ENCODE measurements at regions not wholly inside any gene's neighbourhood (a gene's known extent, or its start where the extent isn't known, plus 50 kb on each side); places are given as distances from the start of the nearest gene placed in this dataset.
A peak's percentile ranks its signal among the peaks of the same experiment; 100 is the strongest.

DNA sequence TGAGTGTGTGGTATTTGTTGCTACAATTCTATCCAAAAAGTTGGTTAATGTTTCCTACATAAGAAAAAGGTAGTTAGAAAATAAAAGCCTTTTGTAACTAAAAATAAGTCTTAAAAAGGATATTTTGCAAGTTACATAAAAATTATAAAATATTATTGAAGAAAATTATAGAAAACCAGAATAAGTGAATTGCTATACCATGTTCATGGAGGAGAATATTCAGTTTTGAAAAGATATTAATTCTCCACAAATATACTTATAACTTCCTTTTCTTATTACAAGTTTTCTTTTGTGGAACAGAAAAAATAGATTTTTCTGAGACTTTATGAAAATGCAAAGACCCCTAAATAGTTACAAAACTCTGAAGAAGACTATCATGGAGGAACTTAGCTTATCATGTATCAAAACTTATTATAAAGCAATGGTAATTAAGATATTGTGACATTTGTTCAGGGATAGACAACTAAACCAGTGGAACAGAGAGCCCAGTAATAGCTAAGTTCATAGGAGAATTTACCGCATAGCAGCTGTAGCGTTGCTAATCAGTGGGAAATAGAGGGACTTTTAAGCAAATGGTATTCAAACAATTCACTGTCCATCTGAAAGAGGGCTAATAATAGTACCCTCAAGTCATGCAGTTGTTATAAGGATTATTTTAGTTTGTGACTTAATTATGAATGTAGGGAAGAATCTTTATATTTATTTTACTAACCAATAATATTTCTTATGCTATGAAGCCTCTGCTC is 515.2 kb upstream of the ZNF608 start:
- DNase-seq, result no peak

DNA sequence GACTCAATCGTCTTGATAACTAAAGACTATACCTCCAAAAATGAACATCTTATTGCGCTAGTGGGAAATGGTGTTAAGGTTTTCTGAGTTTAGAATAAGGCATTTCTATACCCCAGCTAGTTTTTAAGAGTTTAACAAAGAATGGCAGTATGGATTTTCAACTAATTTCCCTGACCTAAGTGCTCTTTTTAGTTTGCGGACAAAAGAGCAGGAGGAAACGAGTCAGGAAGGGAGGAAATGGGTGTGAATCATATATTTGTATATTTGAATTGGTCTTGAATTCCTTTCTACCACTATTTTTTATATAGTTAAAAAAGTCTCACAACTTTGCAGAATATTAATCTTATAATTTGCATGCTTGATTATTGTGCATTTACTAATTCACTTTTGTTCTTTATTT is 516.3 kb upstream of the ZNF608 start:
- no peak for DNase-seq

DNA sequence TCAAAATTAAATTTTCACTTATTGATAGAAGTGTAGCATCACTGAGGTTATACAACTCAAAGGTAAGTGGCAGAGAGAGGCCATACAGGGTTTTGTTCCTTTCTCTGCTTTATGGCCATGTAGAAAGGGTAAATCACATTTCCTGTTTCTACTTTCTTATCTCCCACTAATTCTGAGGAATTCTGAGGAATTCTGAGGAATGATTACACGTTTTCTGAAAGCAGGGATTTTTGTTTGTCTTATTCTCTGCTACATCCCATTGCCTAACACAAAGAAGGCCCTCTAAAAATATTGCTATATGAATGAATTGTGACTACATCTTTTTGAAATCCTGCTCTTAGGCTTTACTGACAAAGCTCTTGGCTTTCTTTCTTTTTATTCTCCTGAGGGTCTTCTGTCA is 516.9 kb upstream of the ZNF608 start:
- no peak for DNase-seq

DNA sequence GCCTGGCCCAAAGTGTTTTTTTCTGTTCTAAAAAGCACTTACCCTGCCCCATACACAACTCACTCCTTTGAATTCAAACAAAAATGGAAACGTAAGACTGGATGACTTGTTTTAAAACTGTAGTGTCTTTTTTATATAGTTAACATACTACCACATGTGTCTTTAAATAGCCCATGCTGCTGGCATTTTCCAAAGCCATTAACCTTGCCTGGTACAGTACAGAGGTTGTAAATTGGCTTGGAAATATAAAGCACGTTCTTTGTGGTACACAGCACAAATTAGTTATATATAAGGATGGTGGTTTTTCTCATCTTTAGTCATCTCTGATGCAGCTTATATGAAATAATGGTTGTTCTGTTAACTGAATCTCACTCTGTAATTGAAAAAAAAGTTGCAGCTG is 519.7 kb upstream of the ZNF608 start:
- no peak for DNase-seq

DNA sequence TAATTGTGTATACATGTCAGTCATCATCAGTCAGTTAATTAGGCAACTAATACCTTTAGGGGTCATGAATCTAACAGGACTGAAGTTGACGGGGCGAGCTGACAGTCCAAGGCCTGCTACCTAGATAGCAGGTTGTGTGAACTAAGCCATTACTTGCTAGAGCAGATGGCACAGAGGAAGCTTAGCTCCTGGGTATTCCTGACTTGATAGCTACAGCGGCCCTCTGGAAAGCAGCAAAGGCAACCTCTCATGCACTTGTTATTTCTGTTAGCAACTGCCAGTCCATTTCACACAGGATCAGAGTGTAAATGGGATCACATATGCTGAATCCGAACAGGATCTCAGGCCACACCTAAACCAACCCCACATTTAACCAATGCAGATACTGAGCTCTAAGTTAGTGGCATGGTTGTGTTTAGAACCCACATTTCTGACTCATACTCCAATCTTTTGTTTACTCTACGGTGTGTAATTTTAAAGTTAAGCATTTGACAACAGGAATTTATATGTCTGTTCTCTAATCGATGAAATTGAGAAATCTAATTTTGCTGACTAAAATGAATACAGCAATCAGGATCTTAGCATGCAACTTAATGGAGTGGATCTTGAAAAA is 521.3 kb upstream of the ZNF608 start:
- DNase-seq, result no peak

DNA sequence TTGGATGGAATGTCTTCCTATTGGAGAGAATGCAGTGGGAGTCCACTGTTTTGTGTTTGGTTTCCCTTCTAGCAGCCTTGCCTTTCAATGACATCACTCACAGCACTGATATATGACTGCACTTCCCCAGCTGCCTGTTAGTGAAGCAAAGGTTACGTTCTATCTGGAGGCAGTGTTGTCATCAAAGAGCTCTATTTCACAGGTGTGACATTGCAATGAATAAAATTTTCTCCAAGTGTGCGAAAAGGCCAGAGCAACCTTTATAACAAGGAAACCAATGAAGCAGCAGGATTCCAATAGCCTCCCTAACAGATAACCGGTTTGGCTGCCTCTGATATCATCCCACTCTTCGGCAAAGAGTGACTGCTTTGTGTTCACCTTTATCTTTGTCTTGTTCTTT is 523.5 kb upstream of the ZNF608 start:
- no peak for DNase-seq

DNA sequence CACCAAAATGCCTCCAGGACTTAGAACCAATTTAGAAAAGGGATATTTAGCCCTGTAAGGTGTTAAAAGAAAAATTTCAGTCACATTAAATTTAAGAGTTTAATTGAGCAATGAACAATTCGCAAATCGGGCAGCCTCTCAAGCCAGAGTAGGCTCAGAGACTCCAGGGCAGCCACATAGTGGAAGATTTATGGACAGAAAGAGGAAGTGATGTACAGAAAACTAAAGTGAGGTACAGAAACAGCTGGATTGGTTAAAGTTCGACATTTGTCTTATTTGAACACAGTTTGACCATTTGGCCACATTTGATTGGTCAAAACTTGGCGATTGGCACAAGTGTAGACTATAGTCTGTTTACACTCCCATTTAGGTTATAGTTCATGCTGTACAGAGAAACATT is 525.9 kb upstream of the ZNF608 start:
- DNase-seq, result no peak

DNA sequence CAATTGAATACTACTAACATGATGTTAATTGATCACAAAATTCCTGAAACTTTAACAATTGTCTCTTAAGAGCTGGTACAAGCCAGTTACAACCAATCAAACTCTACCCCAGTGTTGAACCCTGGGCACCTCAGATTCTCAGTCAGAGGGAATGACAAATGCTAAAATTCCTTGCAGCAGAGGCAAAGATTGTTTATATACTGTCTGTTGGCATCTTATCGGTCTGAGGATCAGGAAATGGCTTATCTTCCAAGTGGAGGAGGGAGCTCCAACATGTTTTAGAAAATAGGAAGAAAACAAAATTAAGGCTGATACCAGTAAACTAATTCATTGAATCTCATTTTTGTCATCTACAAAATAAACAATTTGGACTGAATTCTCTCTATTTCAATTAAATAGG is 527.8 kb upstream of the ZNF608 start:
- DNase-seq, result no peak

DNA sequence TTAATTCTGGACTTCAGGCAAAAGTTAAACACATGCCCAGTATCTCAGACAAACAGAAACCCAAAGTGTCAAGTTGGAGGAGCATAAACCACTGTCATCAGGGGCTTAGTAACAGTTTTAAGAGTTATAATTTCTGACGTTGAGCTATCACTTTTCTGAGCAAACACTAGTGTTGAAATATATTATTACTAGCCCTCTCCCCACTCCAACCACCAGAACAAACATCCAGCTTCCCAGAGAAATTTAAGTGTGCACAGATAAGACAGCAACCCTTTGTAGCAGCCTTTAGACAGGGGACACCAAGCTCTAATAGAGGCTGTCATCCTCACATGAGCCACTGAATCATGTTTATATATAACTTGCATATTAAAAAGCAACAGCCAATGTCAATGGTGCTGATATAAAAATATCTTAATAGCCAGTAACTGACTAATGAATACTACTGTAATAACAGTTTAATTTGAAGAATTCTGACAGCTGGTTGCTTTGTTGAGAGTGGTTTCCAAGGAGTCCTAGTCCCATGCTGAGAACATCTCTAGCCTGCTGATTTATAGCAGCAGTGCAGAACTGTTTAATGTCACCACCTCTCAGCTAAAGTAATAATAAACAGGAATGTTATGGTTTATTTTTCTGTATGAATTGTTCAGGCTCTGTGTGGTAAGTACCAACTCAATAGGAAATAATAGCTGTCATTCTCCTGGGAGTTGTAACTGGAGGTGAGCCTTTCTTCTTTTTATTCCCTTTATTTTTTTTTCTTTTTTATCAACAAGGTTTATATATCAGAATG is 528.7 kb upstream of the ZNF608 start:
- no peak for DNase-seq

DNA sequence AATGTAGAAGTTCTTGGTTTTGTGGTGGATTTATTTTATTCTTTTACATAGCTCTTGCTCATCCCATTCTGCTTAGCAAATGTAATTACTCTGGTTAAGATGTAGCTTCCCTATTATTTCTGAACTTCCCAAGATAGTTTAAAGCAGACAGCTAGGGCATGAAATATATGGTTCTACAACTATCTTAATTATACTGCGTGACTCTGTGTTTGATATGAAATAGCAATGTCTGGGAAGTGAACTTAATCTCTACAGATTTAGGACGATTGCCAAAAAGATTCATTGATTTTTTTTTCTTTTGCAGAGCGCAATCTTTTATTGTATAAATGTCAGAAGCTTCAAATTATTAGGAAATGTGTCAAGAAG is 529.3 kb upstream of the ZNF608 start:
- no peak for DNase-seq

DNA sequence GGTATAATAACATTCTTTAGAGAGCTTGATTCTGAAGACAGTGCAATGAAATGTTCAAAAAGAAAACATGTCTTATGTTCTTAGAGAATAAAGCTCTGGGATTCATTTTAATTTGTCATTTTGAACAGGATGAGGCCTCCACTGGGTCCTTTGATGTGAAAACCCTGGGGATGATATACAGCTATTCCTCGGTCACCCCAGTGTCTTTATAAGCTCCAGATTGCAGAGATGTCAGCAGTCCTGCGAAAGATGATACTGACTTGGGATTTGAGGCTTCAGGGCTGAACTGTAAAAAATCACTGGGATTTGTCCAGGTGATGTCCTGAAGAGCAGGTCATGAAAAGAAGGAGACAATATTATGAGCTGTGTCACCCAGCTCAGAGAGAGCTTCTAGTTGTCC is 529.7 kb upstream of the ZNF608 start:
- no peak for DNase-seq

DNA sequence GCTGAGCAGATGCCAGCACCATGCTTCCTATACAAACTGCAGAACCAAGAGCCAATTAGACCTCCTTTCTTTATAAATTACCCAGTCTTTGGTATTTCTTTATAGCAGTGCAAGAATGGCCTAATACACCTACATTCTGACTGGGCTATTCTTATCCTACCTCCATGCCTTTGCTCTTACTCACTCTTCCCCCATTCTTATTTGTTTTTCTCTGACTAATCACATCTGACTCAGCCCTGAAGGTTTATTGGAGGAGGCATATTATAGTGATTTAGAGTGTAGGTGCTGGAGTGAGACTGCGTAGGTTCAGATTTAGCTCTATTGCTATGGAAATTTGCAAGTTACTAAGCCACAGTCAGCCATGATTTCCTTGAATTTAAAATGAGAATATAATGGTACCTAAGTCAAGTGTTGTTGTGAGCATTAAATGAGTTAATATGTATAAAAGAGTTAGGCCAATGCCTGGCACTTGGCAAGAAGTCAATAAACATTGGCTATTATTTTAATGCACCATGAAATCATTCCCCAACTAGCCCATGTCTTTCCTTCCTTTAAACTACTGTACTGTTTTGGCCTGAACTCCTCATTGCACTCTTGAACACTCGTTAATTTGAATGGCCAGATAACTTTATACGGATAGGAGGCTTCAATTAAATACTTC is 531.2 kb upstream of the ZNF608 start:
- DNase-seq, result no peak

DNA sequence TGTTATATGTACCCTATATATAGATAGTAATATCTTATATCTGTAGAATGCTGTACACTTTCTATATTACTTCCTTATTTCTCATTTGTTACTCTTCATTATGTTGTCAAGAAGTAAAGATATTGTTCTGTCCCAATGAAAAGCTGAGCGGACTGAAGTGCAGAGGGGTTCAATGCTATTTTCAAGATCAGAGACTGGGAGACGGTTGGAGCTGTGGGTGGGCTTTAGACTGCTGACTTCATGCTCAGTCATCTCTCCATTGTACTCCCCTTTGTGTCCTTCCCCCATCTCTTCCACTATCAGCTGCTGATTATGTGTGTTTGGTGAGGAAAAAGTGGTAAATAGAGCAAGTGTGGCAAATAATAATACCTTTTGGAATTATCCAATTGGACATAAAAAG is 532.3 kb upstream of the ZNF608 start:
- no peak for DNase-seq

DNA sequence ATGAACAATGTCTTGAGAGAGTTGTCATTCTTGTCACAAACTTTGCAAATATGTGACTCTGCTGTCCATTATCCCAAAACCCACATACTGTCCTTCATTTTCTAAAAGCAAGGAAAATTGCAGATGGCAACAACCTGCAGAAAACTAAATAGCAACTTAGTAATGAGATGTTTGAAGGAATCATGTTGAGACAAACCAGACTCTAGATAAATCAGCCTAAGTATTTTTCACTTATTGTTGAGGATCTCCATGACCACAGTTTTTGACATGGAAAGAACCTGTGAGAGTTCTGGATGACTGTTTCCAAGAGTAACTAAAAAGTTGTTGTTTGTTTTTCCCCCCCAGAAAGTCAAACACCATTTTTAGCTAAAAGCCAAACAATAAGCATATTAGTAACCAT is 535.2 kb upstream of the ZNF608 start:
- no peak for DNase-seq

DNA sequence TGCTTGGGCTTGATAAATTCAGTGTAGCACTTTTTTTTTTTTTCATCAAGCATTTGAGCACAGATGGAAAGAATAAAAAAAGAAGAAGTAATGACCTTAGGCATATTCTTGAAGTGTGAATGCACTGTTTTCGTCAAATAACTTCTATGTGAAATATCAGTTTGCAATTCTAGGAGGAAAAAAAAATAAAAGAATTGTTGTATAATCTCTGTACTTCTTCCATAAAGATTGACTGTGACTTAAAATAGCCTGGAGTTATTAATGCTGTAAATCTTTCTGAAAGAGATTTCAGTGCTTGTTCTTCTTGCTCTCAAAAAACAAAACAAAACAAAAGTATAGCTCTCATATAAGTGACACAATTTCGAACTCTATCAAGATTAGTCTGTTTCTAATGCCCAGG is 536.9 kb upstream of the ZNF608 start:
- no peak for DNase-seq

DNA sequence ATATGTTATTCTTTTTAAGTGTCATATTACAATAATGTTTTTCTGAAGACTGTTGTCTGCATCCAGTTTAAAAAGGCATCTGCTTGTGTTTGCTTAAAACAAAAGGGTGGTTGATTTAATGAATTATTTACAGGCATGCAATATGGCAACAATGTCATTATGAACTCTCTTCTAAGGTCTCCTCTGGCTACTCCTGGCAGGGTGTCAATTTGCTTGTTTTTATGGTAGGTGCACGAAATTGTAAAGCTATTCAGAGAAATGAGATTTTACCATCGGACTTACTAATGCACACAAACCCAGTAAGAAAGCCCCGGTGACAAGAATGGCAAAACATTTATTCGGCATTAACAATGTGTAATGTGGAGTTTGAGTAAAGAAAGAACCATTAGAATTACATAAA is 539.8 kb upstream of the ZNF608 start:
- DNase-seq, result no peak

DNA sequence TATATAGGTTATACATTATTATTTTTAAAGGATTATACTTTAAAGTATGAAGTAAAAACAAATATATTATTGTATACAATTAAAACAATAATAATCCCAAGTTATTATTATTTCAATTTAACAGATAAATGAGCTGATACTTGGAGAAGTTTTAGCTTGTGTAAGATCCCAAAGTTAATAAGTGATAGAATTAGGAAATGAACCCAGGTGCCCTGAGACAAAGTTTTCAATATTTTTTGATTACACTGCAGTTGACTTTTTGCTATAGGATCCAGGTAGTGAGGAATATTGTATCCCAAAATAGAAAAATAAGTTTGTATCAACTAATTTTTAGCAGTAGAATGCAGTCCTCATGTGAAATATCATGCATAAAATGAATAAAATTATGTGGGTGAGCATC is 543.2 kb upstream of the ZNF608 start:
- DNase-seq, result no peak

DNA sequence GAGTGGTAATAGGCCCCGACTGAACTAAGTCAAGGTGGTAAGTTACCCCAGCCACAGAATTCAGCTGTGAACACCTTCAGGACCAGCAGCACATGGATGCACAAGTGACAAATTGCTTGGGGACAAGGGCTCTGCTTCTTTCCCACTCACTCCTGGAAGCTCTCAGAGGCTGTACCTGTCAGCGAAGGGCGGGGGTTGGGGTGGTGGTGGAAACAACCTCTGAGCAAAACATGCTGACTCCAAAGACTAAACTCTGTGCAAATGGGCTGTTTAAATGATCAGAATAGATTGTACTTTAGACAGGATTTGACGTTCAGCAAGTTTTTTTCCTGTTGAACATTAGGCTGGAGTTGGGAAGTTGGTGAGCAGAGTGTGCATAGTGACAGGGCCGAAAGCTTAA is 544.5 kb upstream of the ZNF608 start:
- DNase-seq, result no peak

DNA sequence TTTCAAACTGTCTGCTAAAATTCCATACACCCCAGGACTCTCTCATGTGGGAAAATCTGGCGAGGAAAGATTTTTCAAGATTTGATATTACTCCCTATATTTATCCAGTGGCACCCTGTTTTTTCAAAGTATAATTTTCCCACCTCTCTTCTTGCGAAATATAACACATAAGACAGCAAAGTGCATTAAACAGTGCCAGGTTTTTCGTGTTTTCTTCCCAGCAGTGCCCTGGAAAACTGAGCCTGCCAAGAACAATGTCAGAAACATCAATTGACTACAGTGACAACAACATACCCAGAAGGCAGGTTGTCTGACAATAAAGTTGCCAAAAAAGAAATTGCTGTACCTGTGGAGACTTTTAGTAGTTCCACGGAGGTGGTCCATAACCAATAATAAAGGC is 545.0 kb upstream of the ZNF608 start:
- no peak for DNase-seq

DNA sequence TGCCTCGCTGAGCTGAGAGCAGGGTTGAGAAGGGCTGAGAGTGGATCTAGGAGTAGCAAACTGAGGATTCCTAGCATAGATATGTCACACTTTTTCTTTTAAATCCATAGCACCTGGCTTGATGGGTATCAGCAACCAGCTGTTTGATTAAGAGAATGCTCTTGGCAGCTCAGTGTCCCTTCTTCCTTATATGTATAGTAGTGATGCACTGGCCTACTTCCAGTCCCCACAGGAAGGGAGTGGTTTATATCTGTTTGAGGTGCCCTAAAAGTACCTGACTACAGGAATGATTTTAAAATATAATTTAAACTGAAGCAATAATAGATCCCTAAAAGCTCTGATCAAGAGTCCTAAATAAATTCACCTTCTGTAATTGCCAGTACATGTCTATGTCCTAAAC is 546.8 kb upstream of the ZNF608 start:
- DNase-seq, result no peak

DNA sequence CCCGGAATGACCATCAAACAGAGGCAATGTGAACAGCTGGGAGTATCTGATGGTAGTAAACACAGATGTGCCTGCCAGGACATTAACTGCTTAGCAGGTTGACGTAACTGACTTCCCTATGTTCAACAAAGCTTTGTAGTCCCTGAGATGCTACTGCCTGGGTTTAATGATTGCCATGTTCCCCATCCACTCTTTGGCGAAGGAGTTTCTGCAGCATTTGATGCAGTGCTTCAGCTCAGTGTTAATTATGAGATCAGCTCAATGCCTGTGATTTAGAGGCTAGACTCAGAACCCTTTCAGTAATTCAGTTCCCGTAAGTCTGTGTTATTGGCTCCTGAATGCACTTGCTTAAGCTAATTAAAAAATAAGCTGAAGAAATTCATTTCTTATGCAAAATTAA is 547.3 kb upstream of the ZNF608 start:
- DNase-seq, result no peak

DNA sequence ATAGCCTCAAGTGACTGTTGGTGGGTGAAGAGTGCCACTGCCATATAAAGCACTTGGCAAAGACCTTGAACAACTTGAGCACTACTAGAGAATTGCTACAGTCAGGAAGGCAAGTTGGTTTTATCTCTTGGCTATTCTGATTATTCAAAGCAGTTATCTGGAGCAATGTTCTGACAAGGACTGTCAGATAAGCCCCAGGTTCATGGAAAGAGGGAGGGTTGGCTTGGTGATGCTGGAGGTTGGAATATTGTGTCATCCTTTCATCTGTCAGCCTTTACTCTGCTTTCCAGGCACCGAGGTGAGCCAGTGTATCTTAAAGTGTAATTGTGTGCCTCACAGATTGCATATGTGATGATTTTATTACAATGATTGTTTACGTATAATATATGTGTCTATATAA is 548.4 kb upstream of the ZNF608 start:
- DNase-seq, result no peak

DNA sequence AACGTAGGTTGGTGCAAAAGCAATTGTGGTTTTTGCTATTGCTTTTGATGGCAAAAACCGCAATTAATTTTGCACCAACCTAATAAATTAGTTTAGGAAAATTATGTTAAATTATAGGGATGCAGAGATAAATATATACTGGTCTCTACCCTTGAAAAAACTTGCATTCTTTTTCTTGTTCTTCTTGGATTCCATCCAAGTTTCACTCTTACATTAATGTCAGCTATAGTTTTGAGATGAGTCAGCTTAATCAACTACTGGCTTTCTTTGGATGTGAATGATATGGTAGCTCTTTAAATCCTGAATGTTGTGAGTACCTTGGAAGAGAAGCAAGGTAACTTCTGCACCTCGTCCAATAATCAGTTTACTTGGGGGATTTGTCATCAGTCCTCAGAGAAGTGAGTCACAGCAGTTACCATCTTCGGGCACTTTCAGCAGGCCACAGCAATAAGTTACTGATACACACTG is 549.0 kb upstream of the ZNF608 start:
- peak in 1 of 5 experiments; percentile 8 for DNase-seq

DNA sequence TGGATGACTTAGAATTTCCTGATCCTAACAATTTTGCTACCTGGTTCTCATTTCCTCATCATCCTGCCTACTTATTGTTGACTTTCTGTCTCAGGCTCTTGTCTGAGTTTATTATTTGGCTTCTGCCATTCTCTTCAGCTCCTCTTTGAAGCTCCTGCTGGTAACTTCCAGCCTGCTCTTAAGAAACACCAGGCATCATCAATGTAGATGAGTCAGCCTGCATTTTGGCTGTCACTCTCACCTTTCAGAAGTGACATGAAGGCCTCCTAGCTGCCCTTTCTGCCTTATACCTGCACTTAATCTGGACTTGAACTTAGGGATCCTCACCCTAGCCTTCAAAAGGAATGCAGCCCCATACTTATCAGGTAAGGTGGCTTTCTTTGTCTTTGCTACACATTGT is 551.8 kb upstream of the ZNF608 start:
- no peak for DNase-seq

Data from T-helper 2 cell (primary cell).